Muscle layer of duodenum (tissue), 2 donors: ENCODE measurements at regions not wholly inside any gene's neighbourhood (a gene's known extent, or its start where the extent isn't known, plus 50 kb on each side); places are given as distances from the start of the nearest gene placed in this dataset.
"Not testable (repeated sequence)": the region's sequence is repeated elsewhere in the genome, so short reads cannot be mapped to it uniquely, and the experiment has no call there.

Source experiments
- H3K27ac ChIP-seq: one replicate; pipeline ENCODE4 v1.7.0; 2013; ENCODE audit warnings: mild to moderate bottlenecking, low read length
- H3K27me3 ChIP-seq: one replicate; pipeline ENCODE4 v1.7.0; 2013; ENCODE audit warnings: low read depth, mild to moderate bottlenecking, control low read depth, low read length
- H3K36me3 ChIP-seq, 2 donors: one replicate each; pipeline ENCODE4 v1.7.0; 2013; ENCODE audit warnings: low read length in 2 of 2, control low read depth in 1 of 2, mild to moderate bottlenecking in 1 of 2; ENCODE audit not compliant: insufficient read depth in 2 of 2, control insufficient read depth in 1 of 2
- H3K4me1 ChIP-seq, 2 donors: one replicate each; pipeline ENCODE4 v1.7.0; 2013; ENCODE audit warnings: low read length in 2 of 2, mild to moderate bottlenecking in 2 of 2, control low read depth in 1 of 2, moderate library complexity in 1 of 2; ENCODE audit not compliant: insufficient read depth in 2 of 2, control insufficient read depth in 1 of 2
- H3K4me3 ChIP-seq, 2 donors: one replicate each; pipeline ENCODE4 v1.7.0; 2013; ENCODE audit warnings: low read length in 2 of 2, low read depth in 1 of 2, mild to moderate bottlenecking in 1 of 2
- H3K9me3 ChIP-seq, 2 donors: one replicate each; pipeline ENCODE4 v1.7.0; 2013; ENCODE audit warnings: low read length in 2 of 2, control low read depth in 1 of 2, mild to moderate bottlenecking in 1 of 2; ENCODE audit not compliant: control insufficient read depth in 1 of 2
- donor health status: healthy.

DNA sequence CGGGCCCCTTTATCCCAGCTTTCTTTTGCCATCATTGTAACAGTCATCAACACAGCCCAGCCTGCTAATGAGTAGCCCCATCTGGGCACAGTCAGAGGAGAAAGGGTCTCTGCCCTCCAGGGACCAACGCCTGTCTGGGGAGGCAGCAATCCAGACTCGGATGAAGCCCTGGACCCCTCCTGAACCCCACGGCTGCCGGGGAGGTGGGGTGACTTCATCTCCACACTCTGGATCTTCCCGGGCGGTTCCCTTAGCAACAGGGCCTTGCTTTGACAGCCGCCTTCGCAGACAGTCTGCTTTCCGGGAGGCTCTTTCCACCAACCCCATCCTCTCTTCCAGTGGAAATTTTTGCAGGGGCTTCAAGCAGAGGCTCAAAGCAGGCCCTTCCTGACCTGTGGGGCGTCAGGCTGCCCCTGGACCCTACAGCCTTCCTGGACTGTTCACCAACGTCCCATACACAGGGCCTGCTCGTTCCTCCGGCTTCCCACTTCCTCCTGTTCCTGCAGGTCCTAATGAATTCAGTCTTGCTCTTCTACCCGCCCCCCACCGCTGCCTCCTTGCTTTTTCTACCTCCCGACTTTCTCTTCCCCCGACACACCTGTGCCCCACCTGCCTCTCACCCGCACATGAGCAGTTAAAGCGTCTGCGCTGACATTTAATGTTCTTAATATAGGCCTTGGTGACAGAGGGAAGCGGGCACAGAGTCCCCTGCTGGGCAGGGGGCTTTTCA, 161.7 kb upstream of the MVB12B start:
- Histone ChIP-seq H3K9me3 (no peaks in the 10 kb centered on the region), H3K36me3 (no peaks in the 10 kb centered on the region), H3K27me3 (no peaks in the 10 kb centered on the region), H3K4me3 (no peak overlapping the region), H3K4me1 (no peaks in the 10 kb centered on the region), H3K27ac (no peak overlapping the region)

DNA sequence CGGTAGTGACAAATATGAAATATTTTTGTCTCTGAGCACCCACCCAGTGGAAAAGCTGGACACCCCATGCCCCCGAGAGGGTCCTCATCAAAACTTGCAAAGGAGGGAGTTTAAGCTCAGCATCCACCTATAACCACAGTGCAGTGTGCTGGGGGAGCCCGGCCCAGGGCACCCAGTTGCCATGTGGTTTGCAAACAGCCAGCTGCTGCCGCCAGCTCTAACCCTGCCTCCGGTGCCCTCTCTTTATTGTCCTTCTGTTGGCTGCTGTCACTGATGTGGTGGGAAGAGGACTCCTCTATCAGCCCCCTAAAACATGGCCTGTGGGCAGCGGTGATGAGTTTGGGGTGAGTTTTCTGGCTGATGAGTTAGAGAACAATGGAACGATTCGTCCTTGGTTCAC, 160.9 kb upstream of the MVB12B start:
- Histone ChIP-seq H3K27me3 (no peaks in the 10 kb centered on the region), H3K9me3 (no peaks in the 10 kb centered on the region), H3K27ac (no peak overlapping the region), H3K4me3 (no peak overlapping the region), H3K4me1 (no peaks in the 10 kb centered on the region), H3K36me3 (no peaks in the 10 kb centered on the region)

DNA sequence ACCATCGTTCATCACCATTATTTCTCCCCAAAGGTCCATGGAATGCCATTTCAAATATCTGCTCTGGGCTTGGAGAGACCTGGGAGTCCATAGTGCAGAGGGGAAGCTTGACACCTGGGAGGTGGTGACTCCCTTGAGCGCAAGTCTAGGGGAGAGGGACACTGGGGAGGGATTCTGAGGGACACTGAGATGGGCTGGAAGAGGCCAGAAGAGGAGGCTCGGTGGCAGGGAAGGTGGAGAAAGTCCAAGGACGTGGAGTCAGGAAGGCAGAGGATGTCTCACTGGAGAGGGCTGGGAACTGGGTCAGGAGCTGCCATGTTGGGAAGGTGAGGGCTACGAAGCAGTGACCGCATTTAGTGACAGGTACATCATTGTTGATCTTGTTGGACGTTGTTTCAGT, 160.3 kb upstream of the MVB12B start:
- Histone ChIP-seq H3K9me3 (no peaks in the 10 kb centered on the region), H3K27ac (no peak overlapping the region), H3K36me3 (no peaks in the 10 kb centered on the region), H3K4me3 (no peak overlapping the region), H3K4me1 (no peaks in the 10 kb centered on the region), H3K27me3 (no peaks in the 10 kb centered on the region)

DNA sequence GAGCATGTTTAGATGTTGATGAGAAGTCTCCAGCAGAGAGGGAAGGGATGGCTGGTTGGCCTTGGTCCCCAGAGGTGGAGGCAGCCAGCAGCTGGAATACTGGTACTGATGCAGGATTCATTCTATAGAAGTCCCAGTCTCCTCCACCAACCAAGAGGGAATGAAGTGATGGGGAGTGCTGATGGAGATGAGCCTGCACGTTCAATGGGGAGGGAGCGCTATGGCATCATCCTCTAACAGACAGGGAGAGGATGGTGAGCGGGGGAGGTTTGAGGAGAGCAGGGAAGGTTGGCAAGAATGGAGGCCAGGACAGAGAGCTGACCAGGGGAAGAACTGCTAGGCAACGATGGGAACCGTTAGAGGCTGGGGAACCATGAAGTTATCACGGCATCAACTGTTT, 159.8 kb upstream of the MVB12B start:
- Histone ChIP-seq H3K27ac (no peak overlapping the region), H3K4me1 (no peaks in the 10 kb centered on the region), H3K27me3 (no peaks in the 10 kb centered on the region), H3K9me3 (no peaks in the 10 kb centered on the region), H3K36me3 (no peaks in the 10 kb centered on the region), H3K4me3 (no peak overlapping the region)

DNA sequence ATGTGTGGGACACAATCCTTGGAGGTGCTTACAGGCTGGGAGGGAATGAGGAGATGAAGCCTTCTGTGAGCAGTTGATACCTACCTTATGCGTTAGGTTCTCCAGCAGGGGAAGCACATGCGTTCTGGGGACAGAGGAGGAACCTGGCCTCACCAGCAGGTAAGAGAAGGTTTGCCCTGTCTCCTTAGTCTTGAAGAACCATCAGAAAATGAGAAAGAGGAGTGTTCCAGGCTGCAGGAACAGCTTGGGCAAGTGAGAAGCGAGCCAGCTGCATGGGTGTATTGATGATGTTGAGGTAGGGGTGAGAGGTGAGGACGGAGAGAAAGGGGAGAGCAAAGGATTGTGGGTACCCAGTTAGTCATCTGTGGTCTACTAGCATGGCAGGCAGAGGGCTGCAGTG, 156.9 kb upstream of the MVB12B start:
- H3K9me3 ChIP-seq: no peaks in the 10 kb centered on the region
- no peak overlapping the region for H3K27ac ChIP-seq
- no peak overlapping the region for H3K4me3 ChIP-seq
- H3K4me1 ChIP-seq: no peaks in the 10 kb centered on the region
- H3K27me3 ChIP-seq: no peaks in the 10 kb centered on the region
- H3K36me3 ChIP-seq: no peaks in the 10 kb centered on the region

DNA sequence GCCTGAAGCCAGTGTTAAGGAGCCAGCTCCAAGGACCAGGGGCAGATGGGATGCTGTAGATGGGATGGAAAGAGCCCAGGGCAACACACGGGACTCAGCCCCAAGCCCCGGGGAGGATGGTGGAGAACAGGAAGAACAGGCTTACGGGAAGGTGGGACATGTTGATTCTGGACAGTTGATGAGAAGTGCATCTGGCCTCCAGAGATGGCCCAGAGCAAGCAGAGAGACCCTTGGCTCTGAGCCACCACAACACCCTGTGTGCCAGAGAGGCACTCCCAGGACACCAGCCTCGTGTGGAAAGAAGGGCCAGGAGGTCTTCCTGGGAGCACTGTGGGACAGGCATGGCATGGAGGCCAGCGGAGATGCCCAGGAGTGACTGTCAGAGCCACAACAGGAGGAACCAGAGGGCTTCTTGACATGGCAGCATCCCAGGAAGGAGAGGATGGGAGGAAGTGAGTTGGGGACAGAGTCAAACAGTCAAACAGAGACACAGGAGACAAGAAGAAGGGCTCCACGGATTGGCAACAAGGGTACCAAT, 156.3 kb upstream of the MVB12B start:
- H3K4me1 ChIP-seq: no peaks in the 10 kb centered on the region
- H3K36me3 ChIP-seq: no peaks in the 10 kb centered on the region
- no peak overlapping the region for H3K27ac ChIP-seq
- no peaks in the 10 kb centered on the region for H3K27me3 ChIP-seq
- no peak overlapping the region for H3K4me3 ChIP-seq
- H3K9me3 ChIP-seq: no peaks in the 10 kb centered on the region

DNA sequence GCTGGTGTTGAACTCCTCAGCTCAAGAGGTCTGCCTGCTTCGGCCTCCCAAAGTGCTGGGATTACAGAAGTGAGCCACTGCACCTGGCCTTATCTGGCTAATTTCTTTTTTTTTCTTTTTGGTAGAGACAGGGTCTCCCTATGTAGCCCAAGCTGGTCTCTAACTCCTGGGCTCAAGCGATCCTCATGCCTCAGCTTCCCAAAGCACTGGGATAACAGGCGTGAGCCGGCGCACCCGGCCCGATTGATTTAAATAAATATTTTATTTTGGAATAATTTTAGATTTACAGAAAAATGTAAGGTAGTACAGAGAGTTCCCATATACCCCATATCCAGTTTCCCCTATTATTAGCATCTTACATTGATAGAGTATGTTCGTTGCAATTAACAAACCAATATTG, 155.0 kb upstream of the MVB12B start:
- Histone ChIP-seq H3K4me3 (no peak overlapping the region), H3K36me3 (no peaks in the 10 kb centered on the region), H3K9me3 (no peaks in the 10 kb centered on the region), H3K4me1 (no peaks in the 10 kb centered on the region), H3K27me3 (no peaks in the 10 kb centered on the region), H3K27ac (no peak overlapping the region)

DNA sequence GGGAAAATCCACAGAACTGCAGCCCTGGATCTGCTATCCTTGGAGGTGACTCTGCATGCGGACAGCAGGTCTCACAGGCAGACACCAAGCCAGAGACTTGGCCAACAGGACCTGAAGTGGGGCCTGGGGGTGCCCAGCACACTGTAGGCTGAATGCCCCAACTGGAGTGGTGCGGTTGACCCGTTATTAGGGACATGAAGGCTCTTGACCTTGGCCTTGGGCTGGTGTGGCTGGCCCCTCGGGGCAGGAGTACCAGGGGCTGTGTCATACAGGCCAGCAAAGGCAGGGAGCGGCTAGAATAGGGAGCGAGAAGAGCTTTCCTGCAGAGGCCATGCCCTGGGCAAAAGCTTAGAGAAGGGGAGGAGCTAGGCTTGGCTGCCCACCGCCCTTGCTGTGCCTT, 153.2 kb upstream of the MVB12B start:
- no peak overlapping the region for H3K4me3 ChIP-seq
- H3K36me3 ChIP-seq: no peaks in the 10 kb centered on the region
- no peaks in the 10 kb centered on the region for H3K9me3 ChIP-seq
- no peaks in the 10 kb centered on the region for H3K4me1 ChIP-seq
- H3K27me3 ChIP-seq: no peaks in the 10 kb centered on the region
- H3K27ac ChIP-seq: no peak overlapping the region

DNA sequence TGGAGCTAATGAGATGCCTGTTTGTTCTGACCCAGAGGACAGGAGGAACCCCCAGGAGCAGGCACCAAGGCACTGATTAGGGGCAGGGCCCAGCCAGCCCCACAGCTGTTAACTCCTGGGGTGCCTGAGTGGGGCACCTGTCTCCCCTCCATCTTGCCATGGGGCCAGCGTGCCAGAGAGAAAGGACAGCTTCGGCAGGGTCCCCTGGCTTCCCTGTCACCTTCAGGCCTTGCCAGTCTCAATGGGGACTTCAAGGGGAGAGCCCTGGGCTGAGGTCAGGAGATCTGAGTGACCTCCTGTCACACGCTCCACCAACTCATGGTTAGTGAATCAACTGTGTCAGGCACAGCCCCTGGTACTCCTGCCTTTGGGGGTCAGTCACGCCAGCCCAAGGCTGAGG, 152.7 kb upstream of the MVB12B start:
- Histone ChIP-seq H3K9me3 (no peaks in the 10 kb centered on the region), H3K4me3 (no peak overlapping the region), H3K27me3 (no peaks in the 10 kb centered on the region), H3K4me1 (no peaks in the 10 kb centered on the region), H3K36me3 (no peaks in the 10 kb centered on the region), H3K27ac (no peak overlapping the region)

DNA sequence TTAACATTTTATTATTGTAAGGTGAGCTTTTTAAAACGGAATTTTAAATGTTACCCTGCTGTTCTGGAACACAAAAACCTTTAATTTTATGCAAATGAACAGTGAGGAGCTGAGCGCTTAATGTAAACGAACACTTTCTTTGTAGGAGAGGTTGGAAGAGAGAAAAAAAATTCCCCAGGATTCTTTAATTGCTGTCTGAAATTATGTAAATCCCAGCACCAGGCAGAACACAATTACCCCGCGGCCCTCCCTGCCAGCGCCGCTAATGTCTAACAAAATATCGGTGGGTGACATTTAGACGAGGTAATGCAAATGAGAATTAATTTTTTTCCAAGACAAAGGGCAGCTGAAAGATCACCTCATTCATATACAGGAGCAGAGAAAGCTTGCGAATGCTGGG, 143.4 kb upstream of the MVB12B start:
- H3K27me3 ChIP-seq: peaks cover 4% of the 10 kb centered on the region
- no peaks in the 10 kb centered on the region for H3K4me1 ChIP-seq
- H3K36me3 ChIP-seq: no peaks in the 10 kb centered on the region
- no peak overlapping the region for H3K27ac ChIP-seq
- peaks cover 0 to 3% of the 10 kb centered on the region in 2 donors for H3K9me3 ChIP-seq
- no peak overlapping the region for H3K4me3 ChIP-seq

DNA sequence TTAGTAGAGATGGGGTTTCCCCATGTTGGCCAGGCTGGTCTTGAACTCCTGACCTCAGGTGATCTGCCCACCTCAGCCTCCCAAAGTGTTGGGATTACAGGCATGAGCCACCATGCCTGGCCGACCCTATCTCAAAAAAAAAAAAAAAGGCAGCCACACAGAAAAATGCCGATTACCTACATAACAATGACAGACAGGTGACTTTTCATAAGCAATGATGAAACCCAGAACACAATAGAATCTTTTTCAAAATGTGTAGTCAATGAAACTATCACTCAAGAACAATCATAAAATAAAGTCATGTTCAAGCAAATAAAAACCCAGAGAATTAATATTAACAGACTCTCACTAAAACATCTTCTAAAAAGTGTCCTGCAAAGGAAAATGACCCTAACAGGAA, 135.6 kb upstream of the MVB12B start:
- H3K4me1 ChIP-seq, H3K27ac ChIP-seq, H3K36me3 ChIP-seq, H3K9me3 ChIP-seq, H3K4me3 ChIP-seq, H3K27me3 ChIP-seq: not testable (repeated sequence)

DNA sequence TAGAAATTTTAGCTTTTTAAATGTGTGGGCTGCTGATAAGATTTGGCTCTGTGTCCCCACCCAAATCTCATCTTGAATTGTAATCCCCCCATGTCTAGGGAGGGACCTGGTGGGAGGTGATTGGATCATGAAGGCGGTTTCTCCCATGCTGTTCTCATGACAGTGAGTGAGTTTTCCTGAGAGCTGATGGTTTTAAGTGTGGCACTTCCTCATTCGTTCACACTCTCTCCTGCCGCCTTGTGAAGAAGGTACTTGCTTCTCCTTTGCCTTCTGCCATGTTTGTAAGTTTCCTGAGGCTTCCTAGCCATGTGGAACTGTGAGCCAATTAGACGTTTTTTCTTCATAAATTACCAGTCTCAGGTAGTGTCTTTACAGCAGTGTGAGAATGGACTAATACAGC, 127.8 kb upstream of the MVB12B start:
- Histone ChIP-seq H3K36me3 (no peaks in the 10 kb centered on the region), H3K27me3 (no peaks in the 10 kb centered on the region), H3K4me1 (no peaks in the 10 kb centered on the region), H3K9me3 (peaks cover 0 to 3% of the 10 kb centered on the region in 2 donors), H3K27ac (no peak overlapping the region), H3K4me3 (no peak overlapping the region)
